Sigmoid colon (tissue), 4 donors: ENCODE measurements at regions not wholly inside any gene's neighbourhood (a gene's known extent, or its start where the extent isn't known, plus 50 kb on each side); places are given as distances from the start of the nearest gene placed in this dataset.

Experiments used
- CTCF ChIP-seq, 4 experiments: fragments of 450-650 bp in 3 of 4; fragments of 200-600 bp in 1 of 4; IDR thresholded peaks; one replicate each; pipeline ENCODE4 v1.5.1; 2016 to 2019; ENCODE audit warnings: antibody characterized with exemption in 4 of 4, mild to moderate bottlenecking in 3 of 4, moderate library complexity in 2 of 4
- POLR2A ChIP-seq, 2 donors: fragments of 450-650 bp; IDR thresholded peaks; one replicate each; pipeline ENCODE4 v1.6.1; 2016; ENCODE audit warnings: antibody characterized with exemption in 2 of 2, mild to moderate bottlenecking in 2 of 2, moderate library complexity in 2 of 2
- POLR2AphosphoS5 ChIP-seq, 4 donors: sonication (generic); formaldehyde crosslinking; IDR thresholded peaks; one replicate each; pipeline ENCODE4 v1.6.1; 2017; ENCODE audit warnings: antibody characterized with exemption in 4 of 4

DNA sequence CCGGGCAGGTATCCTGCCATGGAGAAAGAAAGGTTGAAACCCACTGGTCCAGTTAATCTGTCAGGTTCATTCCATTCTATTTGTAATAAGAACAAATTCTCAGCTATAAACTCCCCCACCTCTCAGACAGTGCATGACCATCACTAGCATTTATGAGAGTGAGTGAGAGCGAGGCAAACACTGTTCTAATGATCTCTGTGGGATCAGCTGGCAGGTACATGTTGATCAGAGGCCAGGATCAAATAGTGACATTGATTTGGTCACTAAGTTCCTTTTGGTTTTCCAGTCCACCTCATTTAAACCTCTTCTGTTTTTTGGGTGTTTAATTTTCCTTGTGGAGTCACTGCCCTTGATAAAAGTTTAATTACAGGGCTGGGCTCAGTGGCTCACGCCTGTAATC, 423.1 kb upstream of the CHST9 start:
- no peak for TF ChIP-seq CTCF (IDR thresholded peaks at IDR 0.05)
- no peak for TF ChIP-seq POLR2AphosphoS5 (IDR thresholded peaks at IDR 0.05)
- no peak for TF ChIP-seq POLR2A (IDR thresholded peaks at IDR 0.05)
